Activated CD8-positive, alpha-beta memory T cell treated with anti-CD3 and anti-CD28 coated beads, Interleukin-2, amount 50 U/mL, for 24 hours (primary cell): ENCODE measurements at regions not wholly inside any gene's neighbourhood (a gene's known extent, or its start where the extent isn't known, plus 50 kb on each side); places are given as distances from the start of the nearest gene placed in this dataset.
"Not testable (repeated sequence)": the region's sequence is repeated elsewhere in the genome, so short reads cannot be mapped to it uniquely, and the experiment has no call there.

Experiments
- DNase-seq: peaks from one replicate; pipeline ENCODE4 v3.0.0-alpha.2; 2020; ENCODE audit errors: extremely low read depth

DNA sequence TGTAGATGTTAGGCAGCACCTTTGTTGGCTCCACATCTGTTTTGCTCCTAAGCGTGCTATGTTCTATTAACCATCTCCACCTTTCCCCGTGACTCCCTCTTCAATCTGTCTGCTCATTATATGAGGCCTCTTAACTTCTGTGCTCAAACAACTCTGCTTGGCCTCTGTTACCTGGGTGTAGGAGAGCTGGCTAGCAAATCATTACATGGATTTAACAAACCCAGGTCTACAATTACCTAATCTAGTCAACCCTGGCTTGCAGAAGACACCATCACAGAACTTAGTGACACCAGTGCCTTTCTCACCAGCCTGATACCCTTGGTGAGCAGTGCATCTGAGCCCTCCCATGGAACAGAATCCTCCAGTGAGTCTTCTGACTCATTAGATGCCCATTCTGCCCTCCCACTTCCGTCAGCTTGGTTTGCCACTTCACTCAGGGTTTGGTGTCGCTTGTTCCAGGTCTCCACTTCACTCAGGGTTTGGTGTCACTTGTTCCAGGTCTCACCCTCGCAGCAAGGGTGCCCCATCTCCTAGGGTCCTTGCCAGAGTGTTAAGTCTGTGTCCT lies 92.0 kb upstream of the KIF26B start:
- DNase-seq, result no peak

DNA sequence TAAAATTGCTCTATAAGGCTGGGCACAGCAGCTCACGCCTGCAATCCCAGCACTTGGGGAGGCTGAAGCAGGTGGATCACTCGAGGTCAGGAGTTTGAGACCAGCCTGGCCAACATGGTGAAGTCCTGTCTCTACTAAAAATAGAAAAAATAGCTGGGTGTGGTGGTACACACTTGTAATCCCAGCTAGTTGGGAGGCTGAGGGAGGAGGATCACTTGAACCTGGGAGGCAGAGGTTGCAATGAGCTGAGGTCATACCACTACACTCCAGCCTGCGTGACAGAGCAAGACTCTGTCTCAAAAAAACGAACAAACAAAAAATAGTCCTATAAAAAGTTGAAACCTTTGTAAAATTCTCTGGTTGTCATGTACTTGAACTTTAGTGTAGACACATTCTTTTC lies 93.0 kb upstream of the KIF26B start:
- not testable (repeated sequence) for DNase-seq

DNA sequence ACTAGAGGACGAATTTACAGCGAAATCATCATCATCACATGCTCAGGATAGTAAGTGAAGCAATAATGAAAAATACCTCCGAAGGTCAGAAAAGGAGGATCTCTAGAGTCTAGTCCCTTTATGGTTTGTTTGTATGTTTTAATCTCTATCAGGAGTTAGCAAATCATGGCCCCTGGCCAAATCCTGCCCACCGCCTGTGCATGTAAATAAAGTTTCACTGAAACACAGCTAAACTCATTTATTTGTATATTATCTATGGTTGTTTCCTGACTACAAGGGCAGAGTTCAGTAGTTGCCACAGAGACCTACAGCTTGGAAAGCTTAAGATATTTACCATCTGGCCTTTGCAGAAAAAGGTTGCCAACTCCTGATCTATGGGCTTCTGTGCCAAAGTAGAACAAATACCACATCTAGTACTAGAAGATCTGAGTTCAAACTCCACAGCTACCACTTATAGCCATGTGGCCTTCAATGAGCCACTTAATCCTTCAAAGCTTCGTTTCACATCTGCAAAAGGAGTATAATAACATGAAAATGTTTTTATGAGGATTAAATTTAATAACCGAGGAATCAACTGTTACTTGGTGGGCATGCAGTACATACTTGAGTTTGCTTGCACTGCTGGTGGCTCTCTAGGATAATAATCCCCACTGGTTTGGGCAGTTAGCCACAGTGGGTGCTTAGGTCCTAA lies 94.0 kb upstream of the KIF26B start:
- no peak for DNase-seq

DNA sequence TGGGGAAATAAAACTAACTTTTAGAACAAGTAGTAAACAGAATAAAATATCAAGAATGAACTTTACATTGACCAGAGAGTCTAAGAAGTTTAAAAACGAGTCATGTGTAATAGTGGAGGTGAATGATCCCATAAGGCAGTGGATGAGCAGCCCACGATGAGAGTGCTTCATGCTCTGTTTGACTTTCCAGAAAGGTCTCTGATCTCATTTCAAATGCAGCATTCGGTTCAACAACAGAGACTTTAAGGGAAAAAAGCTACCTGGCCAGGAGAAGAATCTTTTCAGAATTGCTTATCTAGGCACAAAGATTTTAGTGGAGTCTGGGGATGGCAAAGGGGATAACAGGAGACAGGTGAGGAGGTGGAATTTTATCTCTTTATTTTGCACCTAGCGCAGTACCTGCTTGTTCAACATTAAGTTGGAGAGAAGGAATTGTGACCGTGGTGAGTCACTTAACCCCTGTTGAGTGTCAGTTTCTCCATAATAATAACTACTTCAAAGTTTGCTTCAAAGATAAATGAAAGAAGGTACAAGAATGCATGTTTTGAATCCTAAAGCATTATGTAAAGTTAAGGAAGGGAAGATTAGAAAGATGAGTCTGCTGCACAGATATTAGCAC lies 94.9 kb upstream of the KIF26B start:
- no peak for DNase-seq

DNA sequence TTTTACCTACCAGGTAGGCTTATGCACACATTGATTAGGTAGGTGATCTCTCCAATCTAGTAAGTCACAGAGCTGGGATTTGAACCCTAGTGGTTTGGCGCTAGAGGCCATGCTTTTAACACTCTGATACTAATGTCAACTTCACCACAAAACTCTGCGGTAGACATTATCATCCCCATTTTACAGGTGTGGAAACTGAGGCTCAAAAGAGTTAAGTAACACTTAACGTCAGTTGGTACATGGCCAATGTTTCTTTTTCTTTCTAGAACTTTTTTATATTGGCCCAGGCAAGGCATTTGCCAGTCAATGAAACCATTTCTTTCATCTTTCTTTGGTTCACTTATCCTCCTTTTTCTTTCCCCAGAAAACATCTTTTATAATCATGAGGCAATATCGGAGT lies 95.9 kb upstream of the KIF26B start:
- no peak for DNase-seq

DNA sequence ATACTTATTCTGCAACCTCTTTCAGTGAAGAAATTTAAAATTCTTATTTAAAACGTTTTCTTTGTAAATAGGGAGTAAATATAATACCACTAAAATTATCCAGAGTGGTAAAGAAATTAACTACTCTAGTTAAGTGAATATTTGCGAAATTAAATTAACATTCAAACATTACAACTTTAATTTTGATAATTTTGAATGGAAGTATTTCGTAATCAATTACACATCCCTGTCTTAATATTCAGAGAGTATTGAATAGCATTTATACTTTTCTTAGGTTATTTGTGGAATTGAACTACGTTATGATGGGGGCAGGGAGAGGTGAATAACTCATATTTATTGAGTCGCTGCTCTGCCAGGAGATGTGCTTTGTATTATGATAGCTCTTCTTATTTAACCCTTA lies 96.3 kb upstream of the KIF26B start:
- DNase-seq, result no peak

DNA sequence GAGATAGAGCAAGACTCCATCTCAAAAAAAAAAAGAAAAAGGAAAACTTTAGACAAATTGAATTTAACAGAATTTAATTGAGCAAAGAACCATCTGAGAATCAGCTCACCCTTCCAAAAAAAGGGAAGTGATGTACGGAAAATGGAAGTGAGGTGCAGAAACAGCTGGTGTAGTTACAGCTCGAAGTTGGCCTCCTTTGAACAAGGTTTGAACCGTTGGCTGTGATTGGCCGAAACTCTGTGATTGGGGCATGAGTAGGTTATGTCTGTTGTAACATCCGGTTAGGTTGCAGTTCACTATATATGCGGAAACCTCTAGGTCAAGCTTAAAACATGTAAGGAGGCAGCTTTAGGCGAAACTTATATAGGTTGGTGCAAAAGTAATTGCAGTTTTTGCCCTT lies 97.9 kb upstream of the KIF26B start:
- DNase-seq, result no peak

DNA sequence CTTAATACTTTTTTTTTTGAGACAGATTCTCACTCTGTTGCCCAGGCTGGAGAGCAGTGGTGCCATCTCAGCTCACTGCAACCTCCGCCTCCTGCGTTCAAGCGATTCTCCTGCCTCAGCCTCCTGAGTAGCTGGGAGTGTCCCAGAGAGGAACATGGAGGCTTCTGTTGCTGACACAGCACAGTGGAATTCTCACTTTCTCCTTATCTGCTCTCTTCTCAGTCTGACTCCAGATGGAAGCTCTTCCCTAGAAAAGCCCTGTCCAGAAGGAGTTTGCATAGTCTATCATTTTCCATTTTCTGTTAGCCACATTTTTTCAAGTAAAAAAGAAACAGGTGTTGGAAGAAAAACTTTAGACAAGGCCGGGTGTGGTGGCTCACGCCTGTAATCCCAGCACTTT lies 98.5 kb upstream of the KIF26B start:
- DNase-seq, result not testable (repeated sequence)

DNA sequence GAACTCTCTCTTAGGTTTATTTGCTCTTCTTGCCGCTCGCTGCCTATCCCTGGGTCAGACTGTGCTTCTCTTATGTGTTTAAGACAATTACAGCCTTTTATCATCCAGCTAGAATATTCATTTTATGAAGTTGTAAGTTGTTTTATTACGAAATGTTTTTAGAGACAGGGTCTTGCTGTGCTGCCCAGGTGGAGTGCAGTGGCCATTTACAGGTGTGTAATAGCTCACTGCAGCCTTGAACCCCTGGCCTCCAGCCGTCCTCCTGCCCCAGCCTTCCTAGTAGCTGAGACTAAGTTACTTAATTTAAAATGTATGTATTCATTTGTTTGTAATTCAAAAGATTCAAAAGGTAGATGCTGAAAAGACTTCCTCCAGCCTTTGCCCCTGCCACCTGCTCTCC lies 99.0 kb upstream of the KIF26B start:
- DNase-seq, result no peak

DNA sequence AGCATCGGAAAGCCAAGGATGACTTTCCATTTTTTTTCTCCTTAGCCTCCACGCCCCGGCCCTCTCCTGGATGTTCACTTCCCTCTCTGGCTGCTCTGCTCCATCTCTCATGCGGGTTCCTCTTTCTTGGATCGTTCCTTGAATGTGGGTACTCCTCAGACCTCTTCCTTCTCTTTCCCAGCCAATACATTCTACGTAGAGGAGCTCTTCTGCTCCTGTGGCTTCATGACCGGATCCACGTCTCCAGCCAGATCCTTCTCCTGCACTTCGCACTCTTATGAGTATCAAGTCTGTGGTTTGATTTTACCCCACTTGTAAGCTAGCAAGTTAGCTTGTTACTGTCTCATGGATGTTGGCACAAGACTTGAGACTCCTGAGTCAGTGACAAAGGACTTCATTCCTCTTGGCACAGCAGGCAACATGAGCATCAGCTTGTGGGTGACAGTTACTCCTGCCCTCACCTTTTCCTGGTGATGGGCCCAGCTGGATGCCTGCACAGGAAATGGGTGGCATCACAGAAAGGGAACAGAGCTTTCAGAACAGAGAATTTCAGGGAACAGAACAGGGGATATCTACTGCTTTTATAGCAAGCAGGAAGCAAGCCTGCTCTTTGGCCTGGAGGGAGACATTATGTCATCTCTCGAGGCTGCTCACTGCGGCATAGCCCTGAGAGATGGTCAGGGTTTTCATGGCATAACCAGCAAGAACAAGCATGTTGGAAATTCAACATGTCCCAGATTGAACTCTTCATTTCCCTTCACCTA lies 100.1 kb upstream of the KIF26B start:
- DNase-seq, result no peak

DNA sequence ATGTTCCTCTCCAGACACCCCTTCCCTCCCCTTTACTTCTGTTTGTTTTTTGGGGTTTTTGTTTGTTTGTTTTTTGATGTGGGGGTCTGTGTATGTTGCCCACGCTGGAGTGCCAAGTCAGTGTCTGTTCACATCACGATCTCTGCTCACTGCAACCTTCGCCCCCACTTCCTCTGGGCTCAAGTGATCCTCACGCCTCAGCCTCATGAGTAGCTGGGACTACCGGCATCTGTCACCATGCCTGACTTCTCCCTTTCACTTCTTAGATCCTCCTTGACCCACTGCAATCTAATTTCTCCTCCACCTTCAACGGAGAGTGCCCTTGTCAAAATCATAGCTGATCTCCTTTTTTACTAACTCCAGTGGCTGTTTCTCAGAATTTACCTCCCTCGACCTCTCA lies 100.7 kb upstream of the KIF26B start:
- no peak for DNase-seq

DNA sequence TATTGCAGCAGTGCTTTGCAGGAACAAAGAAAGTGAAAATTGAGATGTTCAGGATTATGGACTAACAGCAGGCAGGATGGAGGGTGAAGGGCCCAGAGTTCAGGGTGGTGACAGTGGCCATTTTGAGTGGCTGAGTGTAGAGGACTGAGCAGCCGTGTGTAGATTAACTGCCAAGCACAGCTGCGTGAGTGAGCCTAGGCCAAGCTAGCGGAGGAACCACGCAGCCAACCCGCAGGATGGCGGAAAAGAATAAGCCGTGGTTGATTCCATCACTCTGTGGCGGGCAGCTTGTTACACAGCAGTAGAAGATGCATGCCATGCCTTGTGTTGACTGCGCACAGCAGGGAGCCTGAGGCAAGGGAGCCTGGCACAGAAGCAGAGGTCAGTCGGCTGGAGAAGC lies 102.5 kb upstream of the KIF26B start:
- no peak for DNase-seq

DNA sequence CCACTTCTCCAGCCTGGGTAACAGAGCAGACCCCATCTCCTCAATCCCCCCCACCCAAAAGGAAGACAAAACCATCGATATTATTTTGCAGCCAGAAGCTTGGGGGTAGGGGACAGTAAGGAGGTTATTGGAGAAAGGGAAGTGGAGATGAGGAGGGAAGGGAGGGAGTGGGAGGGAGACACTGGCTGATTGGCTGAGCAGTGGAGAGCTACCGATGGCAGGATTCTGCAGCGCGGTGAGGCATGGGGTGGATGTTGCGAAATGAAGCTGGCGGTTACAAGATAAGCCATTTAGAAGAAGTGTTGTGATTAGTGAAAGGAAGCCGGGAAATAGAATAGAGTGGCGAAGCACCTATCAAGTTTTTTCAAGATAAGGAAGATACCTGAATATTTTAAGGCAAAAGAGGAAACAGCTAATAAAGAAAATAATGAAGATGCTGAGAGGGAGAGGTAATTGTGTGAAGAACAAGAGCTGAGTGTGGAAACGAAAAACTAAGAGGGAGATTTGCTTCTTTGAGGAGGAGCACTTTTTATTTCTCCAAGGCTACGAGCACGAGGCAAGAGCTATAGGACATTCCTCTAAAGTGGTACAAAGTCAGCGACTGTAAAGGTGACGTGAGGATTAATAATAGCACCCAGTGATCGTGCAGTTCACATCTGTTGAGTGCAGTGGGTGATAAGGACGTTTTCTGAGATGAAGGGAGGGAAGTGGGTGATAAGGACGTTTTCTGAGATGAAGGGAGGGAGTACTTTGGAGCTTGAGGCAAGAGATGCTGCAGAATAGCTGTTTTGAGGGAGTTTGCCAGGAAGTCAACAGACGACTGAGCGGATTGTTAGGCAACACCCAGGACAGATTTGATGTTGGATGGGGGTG lies 103.2 kb upstream of the KIF26B start:
- DNase-seq, result no peak

DNA sequence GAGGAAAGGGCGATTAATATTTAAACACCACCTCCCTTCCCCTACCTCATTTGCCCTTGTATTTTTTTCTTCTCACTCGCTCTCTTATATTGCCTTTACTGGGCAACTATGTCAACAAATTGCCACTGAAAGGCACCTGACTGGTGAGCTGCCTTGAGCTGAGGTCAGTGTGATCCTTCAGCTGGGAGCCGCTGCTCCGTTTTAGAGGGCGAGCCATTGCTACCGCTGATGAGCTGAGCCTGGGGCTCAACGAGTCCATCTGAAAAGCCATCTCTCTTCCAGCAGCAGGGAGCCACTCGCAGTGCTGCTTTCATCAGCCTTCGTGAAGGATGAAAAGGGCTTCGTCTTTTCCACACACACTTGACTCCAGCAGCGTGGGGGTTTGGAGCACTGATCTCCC lies 108.0 kb upstream of the KIF26B start:
- no peak for DNase-seq

DNA sequence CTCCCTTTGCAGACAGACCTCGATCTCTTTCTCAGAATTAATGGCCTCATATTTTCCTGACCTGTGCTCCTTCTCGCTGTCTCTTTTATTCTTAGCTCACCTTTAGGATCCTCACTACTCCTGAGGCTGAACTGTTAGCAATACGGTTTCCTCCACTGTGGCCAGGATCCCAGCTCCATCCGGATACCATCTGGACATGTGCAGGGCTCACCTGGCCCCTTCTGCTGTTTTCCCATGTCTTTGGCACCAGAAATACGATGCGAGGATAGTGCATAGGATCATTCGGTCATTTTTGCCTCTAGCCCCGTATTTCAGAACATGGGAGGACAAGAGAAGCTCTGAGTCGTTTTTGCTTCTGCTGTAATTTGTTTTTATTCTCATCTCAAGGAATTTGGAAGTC lies 108.5 kb upstream of the KIF26B start:
- no peak for DNase-seq

DNA sequence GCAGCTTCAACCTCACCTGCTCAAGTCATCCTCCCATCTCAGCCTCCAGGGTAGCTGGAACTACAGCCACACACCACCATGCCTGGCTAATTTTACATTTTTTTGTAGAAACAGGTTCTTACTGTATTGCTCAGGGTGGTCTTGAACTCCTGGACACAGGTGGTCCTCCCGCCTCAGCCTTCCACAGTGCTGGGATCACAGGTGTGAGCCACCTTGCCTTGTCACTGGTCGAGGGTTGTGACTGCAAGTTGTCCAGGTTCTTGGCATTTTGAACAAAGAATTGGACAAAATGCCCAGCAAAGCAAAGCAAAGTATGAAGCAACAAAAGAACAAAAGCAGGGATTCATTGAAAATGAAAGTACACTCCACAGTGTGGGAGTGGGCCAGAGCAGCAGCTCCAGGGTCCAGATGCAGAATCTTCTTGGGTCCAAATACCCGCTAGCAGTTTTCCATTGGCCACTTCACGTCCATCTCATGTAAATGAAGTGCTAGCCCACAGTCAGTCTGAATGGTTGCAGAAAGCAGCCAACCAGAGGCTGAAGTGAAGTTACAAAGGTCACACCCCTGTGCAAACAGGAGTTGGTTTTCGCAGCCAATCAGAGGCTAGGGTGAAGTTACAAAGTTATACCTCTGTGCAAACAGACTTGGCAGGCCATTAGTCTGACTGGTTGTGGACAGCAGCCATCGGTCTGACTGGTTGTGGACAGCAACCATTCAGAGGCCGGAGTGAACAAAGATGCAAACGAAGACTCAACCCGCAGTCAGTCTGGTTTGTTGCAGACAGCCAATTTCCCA lies 109.5 kb upstream of the KIF26B start:
- no peak for DNase-seq

DNA sequence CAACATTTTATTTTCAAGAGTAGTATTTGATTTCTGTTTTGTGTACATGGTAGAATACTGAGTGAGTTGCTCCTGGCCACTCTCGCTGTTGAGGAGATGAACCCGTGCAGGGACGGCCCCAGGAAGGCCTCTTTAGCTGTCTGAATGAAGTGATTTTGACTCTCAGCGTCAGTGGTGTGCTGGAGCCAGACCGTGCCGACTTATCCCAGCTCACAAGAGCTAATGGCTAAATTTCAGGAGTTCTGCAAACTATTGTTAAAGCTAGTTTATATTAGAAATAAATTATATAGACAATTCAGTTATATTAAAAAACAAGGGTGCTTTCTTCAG lies 111.2 kb upstream of the KIF26B start:
- no peak for DNase-seq

DNA sequence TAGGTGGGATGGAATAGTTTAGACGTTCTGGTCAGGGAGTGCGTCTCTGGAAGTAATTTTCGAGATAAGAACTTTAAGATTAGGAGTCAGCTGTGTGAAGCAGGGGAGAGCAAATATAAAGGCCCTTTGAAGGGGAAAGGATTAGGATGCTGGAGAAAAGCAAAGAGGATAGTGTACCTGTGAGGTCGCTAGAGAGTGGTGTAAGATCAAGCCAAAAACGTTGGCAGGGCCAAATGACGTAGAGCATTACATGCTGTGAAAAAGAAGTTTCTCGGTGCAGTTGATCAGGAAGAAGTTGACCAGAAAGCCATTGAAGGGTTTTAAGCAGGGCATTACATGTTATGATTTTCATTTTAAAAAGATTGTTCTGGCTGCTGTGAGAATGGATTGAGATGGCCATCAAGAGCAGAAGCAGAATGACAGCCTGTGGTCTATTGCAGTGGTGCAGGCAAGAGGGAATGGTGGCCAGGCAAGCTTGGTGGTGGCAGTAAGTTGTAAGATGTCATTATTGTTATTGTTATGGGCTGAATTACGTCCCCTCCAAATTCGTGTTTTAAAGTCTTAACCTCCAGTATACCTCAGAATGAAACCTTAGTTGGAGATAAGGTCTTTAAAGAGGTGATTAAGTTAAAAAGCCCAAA lies 113.6 kb upstream of the KIF26B start:
- DNase-seq, result no peak

DNA sequence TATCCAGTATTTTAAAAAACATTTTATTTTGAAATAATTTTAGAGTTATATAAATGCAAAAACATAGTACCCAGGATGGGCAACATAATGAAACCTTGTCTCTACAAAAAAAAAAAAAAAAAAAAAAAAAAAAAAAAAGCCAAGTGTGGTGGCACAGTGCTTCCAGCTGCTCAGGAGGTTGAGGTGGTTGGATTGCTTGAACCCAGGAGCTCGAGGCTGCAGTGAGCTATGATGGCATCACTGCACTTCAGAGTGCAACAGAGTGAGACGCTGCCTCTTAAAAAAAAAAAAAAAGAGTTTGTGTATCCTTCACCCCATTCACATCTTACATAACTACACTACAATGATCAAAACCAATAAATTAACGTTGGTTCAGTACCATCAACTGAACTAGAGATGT lies 115.6 kb upstream of the KIF26B start:
- DNase-seq, result no peak

DNA sequence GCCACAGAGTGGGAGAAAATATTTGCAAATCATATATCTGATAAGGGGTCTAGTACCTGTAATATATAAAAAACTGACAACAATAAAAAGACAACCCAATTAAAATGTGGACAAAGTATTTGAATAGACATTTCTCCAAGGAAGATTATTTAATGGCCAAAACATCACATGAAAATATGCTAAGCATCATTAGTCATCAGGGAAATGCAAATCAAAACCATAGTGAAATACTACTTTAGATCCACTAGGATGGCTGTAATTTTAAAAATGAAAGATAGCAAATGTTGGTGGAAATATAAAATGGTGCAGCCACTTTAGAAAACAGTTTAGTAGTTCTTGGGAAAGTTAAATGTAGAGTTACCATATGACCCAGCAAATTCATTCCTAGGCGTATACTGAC lies 118.7 kb upstream of the KIF26B start:
- DNase-seq, result no peak

DNA sequence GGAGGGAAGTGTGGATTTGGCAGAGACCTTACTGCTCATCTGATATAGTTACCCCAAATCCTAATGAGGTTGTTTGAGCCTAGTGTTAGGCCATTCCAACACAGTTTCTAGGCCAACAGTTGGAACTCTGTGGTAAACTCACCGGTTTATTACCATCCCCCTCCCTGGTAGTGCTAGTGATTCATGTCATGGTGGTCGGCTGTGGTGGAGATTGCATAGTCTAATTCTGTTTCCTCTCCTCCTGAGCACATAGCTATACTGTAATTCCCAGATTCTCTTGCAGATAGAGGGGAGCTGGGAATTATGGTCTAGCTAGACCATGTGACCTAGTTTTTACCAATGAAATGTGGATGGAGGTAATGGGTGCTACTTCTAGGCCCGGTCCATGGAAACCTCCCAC lies 123.7 kb upstream of the KIF26B start:
- DNase-seq, result no peak
